Bronchial epithelial cell (primary cell): ENCODE measurements at regions not wholly inside any gene's neighbourhood (a gene's known extent, or its start where the extent isn't known, plus 50 kb on each side); places are given as distances from the start of the nearest gene placed in this dataset.

Experiments
- DNase-seq: peaks from one replicate; pipeline ENCODE4 v3.0.0-alpha.2; 2010; ENCODE audit warnings: low read depth
- FAIRE-seq: peaks from 2 replicates; lab custom pipeline; 2011; peaks lifted over from hg19 to GRCh38; lab: Jason Lieb, UNC
- H3K27me3 ChIP-seq: 2 replicates; pipeline ENCODE4 v1.5.1; 2011; ENCODE audit warnings: low read length; ENCODE audit not compliant: control insufficient read depth, insufficient read depth
- H3K36me3 ChIP-seq: 2 replicates; pipeline ENCODE4 v1.5.1; 2011; ENCODE audit warnings: low read length; ENCODE audit not compliant: control insufficient read depth, insufficient read depth
- H3K4me3 ChIP-seq: 2 replicates; pipeline ENCODE4 v1.5.1; 2011; ENCODE audit warnings: mild to moderate bottlenecking, low read depth, low read length, control low read depth
- CTCF ChIP-seq: IDR thresholded peaks from 2 replicates; pipeline ENCODE4 v1.5.1; 2011; ENCODE audit warnings: mild to moderate bottlenecking, moderate library complexity, low read length, control low read depth, inconsistent platforms; ENCODE audit not compliant: insufficient read depth, severe bottlenecking

DNA sequence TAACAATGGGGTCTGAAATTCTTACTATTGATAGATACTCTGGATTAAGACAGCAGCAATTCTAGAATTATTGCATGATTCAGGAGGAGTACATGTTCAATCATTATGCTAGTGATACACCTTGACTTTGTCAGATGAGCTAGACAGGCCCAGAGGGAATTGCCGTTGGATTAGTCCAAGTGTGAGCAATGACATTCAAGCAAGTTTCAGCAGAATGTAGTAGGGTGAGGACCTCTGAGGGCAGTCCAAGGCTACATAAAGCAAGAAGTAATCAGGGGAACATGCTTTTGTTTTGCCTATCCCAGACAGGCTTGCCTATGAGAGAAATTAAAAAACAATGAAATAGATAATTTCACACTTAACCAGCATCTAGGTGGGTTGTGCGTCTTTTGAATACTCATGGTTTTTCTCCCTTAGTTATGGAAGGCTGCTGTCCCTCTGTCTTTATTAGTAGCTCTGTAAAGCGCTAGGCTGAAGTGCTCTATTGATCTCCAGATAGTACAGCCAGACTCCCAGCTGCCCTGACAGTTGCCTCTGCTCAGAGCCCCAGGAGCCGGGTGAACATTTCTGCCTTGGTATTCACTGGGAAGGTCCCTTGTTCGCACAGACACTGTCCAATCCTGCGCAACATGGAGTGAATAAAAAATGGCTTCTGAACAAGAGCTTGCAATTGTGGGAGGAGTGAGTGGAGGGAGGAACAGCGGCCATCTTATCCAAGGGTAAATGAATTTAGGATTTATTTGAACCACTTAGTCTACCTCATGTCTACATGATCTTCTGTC, 316.6 kb upstream of the ONECUT1 start:
- DNase-seq (no peak), FAIRE-seq (no peak)
- Histone ChIP-seq H3K27me3 (no peaks in the 10 kb centered on the region), H3K36me3 (no peaks in the 10 kb centered on the region), H3K4me3 (no peak overlapping the region)
- no peak for TF ChIP-seq CTCF

DNA sequence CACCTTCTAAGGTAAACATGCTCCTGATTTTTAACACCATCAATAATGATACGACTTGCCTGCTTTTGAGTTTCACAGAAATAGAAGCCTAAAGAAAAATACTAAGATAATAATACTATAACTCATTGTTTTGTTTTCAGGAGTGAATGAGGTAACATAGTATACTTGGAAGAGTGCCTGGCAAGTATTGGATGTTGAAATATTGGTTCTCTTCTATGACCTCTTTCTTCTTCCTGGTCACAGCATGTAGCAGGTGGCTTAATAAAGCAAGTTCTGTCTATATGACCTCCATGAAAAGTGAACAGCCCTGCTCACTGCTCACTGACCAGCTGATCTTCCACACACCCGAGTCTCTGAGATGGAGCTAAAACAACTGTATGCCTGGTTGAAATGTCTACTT, 312.3 kb upstream of the ONECUT1 start:
- TF ChIP-seq CTCF = no peak
- FAIRE-seq = no peak
- Histone ChIP-seq H3K4me3 (no peak overlapping the region), H3K36me3 (no peaks in the 10 kb centered on the region), H3K27me3 (no peaks in the 10 kb centered on the region)
- DNase-seq = no peak

GRCh38 chr15:53080484-53080883, 290.3 kb upstream of the ONECUT1 start:
- FAIRE-seq = no peak

DNA sequence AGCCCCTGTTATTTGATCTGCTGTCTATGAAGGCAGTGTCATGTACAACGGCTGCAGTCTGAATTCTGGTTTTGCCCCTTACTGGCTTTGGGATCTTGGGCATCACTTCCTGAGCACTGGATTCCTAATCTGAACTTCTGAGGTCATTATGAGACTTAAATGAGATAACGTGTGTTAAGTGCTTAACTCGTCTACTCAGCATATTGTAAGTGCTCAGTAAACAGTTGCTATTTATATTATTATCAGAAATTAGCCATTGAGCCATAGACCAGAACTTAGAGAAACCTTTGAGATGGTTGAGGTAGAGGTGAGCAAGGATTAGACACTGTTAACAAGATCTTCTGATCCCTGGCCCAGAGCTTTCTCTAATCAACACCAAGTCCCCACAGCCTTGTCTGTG, 284.1 kb upstream of the ONECUT1 start:
- no peak for FAIRE-seq
- TF ChIP-seq CTCF = no peak
- H3K27me3 ChIP-seq = no peaks in the 10 kb centered on the region

More at GRCh38 chr15:53080484-53080883, 290.3 kb upstream of the ONECUT1 start:
- DNase-seq = no peak
- TF ChIP-seq CTCF = no peak
- no peaks in the 10 kb centered on the region for H3K36me3 ChIP-seq
- H3K27me3 ChIP-seq = no peaks in the 10 kb centered on the region
- no peak overlapping the region for H3K4me3 ChIP-seq

DNA sequence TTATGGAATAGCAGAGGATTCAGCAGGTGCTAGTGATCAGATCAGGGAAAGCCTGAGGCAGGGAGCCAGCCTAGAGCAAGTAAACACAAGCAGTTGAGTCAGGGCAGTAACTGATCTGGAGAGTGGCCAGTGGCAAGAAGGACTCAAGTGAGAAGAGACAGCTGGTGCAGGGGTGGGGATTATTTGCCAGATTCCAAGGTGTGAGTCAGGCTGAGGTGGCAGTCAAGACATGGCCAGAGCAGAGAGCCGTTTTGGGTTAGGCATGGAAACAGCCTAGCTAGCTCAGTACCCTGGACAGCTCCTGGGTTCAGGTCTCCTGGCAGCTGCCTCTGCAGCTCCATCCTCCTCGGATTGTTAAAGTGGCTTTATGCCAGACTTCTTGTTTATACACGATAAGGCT, 281.9 kb upstream of the ONECUT1 start:
- H3K4me3 ChIP-seq = no peak overlapping the region
- no peaks in the 10 kb centered on the region for H3K36me3 ChIP-seq
- FAIRE-seq = peak; percentile 83
- no peaks in the 10 kb centered on the region for H3K27me3 ChIP-seq
- TF ChIP-seq CTCF = no peak
- DNase-seq = peak; percentile 87

More for the DNA sequence above, 284.1 kb upstream of the ONECUT1 start:
- H3K4me3 ChIP-seq = no peak overlapping the region
- no peaks in the 10 kb centered on the region for H3K36me3 ChIP-seq
- DNase-seq = no peak

- FAIRE-seq (no peak), DNase-seq (no peak)
These were observed 278.5 kb upstream of the ONECUT1 start for GRCh38 chr15:53068636-53069035.

More at GRCh38 chr15:53068636-53069035, 278.5 kb upstream of the ONECUT1 start:
- no peak overlapping the region for H3K4me3 ChIP-seq
- TF ChIP-seq CTCF = no peak
- no peaks in the 10 kb centered on the region for H3K27me3 ChIP-seq
- no peaks in the 10 kb centered on the region for H3K36me3 ChIP-seq
